ENCODE measurements at regions not wholly inside any gene's neighbourhood (a gene's known extent, or its start where the extent isn't known, plus 50 kb on each side); places are given as distances from the start of the nearest gene placed in this dataset.
"Not testable (repeated sequence)": the region's sequence is repeated elsewhere in the genome, so short reads cannot be mapped to it uniquely, and the experiment has no call there.

GRCh38 chr4:178966644-178967043 is 1524.4 kb upstream of the AGA start:
- no peak for DNase-seq (ENCODE audit: low read depth in 2 of 2)

- no peak for DNase-seq (ENCODE audit: low read depth in 2 of 2)
Measured at GRCh38 chr4:178970433-178971140, 1528.3 kb upstream of the AGA start.

DNA sequence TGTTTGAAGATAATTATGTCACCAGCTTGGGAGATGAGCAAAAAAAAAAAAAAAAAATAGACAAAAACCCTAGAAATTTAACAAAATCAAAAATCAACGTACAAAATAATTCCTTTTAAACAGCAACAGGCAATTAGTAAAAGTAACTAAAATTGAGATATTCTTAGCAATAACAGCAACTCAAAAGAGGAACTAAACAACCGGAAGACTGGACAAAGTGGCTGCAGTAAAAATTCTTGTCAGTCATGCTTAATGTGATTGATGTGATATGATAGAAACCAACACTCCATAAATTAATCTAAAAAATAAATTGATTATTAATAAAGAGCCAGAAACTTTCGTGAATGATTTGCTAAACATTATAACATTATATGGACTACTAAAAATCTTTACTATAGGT is 1534.6 kb upstream of the AGA start:
- DNase-seq (ENCODE audit: low read depth in 2 of 2) = no peak

DNA sequence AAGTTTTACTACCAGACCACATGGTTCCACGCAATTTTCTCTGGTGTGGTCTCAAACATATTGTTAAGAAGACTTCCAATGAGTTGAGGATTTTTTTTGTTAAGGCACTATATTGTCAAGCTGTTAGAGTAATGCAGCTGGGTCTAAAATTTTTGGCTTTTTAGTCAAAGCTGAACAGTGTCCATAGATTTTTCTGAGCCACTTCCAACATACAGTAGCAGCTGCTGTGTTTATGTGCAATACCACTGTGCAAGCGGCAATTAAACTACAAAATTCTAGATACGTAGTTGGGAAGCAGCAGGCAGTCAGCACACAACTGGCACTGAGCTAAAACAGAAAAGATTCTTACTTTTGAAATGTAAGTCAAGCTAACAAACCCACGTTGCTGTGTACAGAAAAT is 1551.1 kb upstream of the AGA start:
- DNase-seq (ENCODE audit: low read depth in 2 of 2) = no peak

DNA sequence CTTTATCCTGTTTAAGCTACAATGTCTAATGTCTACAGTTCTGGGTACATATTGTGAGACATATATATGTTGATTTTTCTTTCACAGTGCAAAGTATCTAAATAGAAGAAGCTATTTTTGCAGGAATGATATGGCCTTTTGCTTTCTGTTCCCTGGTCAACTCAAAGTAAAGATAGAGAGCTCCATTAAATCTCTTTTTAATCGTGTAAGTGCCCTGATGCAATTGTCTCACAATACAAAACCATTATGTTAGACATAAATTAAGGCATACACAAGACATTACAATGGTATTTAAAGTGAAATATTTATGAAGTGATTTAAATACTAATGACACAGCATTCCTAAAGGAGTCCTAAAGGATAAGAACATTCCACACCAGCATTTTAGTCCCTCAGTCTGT is 1559.7 kb upstream of the AGA start:
- no peak for DNase-seq (ENCODE audit: low read depth in 2 of 2)

DNA sequence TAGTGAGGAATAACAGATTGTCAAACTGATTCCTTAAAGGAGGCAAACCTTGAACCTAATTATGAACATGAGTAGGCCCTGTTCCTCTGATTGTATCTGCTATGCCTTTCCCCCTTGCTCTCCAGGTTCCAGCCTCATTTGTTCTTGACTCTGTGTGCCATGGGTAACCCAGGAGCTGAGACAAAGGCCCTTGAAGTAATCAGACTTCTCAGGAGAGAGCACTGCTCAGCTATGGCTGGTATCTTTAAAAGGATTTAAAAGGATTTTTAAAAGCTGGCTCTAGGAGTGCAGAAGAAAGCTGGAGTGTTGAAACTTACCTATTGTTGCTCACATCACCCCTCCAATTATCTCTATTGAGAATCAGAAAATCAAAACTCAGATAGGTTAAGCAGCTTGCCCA is 1565.5 kb upstream of the AGA start:
- no peak for DNase-seq (ENCODE audit: low read depth in 2 of 2)

DNA sequence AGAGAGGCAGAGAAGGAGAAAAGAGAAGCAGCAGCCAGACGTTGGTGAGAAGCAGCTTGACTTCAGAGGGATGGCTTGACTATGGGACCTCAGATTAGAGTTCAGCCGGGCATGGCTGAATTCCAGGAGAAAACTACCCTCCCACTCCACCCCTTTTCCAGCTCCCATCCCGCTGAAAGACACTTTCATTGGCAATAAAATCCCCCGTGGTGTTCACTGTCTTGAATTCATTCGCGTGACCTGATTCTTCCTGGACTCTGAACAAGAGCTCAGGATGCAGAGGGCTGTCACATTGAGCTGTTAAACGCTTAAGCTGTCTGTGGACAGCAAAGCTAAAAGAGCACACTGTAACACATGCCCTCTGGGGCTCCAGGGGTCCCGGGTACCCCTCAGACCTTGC is 1575.3 kb upstream of the AGA start:
- no peak for DNase-seq (ENCODE audit: low read depth in 2 of 2)

DNA sequence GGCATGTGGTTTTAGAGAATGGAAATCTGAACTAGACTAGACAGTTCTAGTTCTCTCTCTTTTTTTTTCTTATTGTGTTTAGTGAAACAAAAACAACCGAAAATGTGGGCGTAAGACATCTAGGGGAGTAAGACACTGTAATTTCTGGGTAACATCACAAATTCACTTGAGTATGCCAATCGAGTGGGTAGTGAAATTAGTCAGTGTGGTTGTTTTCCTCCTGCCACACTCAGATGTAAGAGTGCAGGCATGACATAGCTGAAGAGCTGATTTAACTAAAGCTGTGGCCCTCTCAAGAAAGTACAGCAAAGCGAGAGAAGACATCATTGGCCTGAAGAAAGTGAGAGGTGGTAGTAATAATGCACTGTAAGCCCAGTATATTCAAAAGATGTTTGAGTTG is 1585.3 kb upstream of the AGA start:
- no peak for DNase-seq (ENCODE audit: low read depth in 2 of 2)

GRCh38 chr4:179028321-179028720 is 1586.1 kb upstream of the AGA start:
- DNase-seq (ENCODE audit: low read depth in 2 of 2) = no peak

- no peak for DNase-seq (ENCODE audit: low read depth in 2 of 2)
Measured at GRCh38 chr4:179029683-179030082, 1587.4 kb upstream of the AGA start.

DNA sequence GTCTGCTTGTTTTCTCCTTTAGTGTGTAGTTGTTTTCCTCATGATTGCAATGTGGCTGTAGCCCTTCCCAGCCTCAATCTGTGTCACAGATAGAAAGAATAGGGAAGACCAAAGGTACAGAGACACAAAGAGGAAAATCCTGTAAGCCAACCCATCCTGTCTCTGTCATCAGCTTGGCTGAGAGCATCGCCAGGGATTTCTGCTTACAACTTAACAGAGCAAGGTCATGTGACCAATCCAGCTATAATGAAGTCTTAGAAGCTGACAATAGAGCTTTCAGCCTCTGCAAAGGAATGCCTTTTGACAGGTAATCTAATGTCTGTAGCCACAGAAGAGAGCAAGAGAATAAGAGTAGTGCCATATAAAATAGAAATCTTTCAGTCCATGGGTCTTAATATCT is 1598.0 kb upstream of the AGA start:
- no peak for DNase-seq (ENCODE audit: low read depth in 2 of 2)

GRCh38 chr4:179048839-179049453 is 1606.7 kb upstream of the AGA start:
- no peak for DNase-seq (ENCODE audit: low read depth in 2 of 2)

- no peak for DNase-seq (ENCODE audit: low read depth in 2 of 2)
Measured at GRCh38 chr4:179051206-179051605, 1609.0 kb upstream of the AGA start.

DNA sequence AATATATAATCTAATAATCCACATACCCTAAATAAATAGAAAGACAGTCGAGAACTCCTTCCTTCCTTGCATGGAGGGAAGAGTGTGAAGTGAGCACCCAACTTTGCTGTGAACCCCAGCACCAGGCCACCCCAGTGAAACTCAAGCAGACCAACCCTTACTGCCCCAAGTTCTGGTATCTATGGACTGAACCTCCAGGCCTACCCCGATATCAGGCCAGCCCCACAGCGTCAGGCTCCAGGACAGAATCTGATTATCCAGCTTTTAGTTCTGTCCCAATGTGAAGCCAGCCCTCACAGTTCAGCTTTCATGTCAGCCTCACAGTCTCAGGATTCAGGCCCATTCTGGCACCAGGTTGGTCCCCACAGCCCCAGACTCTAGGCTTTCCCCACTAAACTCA is 1617.2 kb upstream of the AGA start:
- no peak for DNase-seq (ENCODE audit: low read depth in 2 of 2)

DNA sequence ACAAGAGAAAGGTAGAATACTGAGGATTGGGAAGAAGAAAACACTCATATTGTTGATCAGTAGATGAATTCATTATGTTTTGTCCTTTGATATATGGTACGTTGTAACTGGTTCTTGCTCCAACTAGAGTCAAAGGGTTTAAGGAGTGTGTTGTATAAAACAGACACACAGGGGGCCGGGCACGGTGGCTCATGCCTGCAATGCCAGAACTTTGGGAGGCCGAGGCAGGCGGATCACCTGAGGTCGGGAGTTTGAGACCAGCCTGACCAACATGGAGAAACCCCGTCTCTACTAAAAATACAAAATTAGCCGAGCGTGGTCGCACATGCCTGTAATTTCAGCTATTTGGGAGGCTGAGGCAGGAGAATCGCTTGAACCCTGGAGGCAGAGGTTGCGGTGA is 1624.0 kb upstream of the AGA start:
- not testable (repeated sequence) for DNase-seq (ENCODE audit: low read depth in 2 of 2)

DNA sequence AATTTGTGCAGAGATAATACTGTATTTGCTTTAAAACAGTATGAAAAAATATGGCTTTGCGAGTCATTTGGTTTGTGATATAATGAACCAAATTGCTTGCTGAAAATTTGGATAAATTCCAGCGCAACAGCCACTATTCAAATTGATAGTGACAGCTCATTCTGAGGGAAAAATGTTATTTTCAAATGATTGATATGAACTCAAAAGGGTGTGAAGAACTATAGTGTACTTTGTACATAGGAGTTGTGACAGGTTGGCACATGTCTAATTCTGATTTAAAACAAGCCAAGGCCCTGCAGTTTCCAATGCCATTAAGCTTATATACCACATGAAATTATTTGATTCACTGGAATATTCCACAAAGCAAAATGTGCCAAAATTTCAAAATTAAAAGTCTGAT is 1628.9 kb upstream of the AGA start:
- no peak for DNase-seq (ENCODE audit: low read depth in 2 of 2)

DNA sequence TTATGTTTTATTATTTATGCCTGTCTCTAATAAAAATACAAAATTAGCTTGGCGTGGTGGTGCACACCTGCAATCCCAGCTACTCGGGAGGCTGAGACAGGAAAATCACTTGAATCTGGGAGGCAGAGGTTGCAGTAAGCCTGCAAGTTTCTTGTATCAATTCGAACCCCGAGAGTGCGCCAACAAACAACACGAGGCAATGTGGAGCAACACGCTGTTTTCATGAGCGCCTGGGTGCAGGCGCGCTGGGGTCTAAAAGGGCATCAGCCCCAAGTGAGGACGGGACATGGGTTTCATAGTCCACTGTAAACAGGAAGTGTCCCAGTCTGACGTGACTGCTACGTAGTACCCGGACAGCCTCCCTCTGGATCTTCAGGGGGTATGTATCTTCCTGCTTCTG is 1634.6 kb upstream of the AGA start:
- DNase-seq (ENCODE audit: low read depth in 2 of 2) = no peak

GRCh38 chr4:179095585-179096221 is 1653.5 kb upstream of the AGA start:
- no peak for DNase-seq (ENCODE audit: low read depth in 2 of 2)

- no peak for DNase-seq (ENCODE audit: low read depth in 2 of 2)
Measured at GRCh38 chr4:179097741-179098140, 1655.5 kb upstream of the AGA start.

DNA sequence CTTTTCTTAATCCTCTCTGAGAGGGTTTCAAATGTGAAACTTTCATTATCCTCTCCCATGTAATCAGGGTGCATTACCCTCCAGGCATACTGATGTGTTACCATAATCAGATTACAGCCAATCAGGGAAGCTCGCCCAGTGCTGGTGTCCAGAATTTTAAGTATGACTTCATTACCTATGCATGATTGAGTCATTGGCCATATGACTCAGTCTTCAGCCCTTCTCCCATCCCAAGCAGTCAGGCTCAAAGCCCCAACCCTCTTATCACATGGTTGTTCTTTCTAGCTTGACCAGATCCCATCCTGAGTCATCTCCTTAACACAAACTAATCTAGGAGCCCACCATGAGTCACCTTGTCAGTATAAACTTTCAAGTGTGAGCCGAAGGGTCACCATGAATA is 1668.1 kb upstream of the AGA start:
- DNase-seq (ENCODE audit: low read depth in 2 of 2) = no peak

DNA sequence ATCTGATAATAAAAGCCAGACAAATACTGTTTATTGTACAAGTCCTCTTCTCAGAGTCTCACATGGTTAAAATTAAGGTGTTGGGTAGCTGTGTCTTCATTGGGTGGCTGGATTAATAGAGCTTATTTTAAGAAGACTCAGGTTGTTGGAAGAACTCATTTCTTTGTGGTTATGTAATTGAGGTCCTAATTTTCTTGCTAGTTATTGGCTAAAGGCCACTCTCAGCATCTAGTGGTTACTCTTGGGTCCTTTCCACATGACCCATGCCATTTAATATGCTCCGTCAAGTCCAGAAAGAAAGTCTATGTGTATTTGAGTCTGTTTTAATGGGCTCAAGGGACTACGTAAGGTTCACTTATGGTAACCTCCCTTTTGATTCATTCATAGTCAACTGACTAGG is 1668.6 kb upstream of the AGA start:
- DNase-seq (ENCODE audit: low read depth in 2 of 2) = no peak

- DNase-seq (ENCODE audit: low read depth in 2 of 2) = no peak
Measured at GRCh38 chr4:179112441-179113170, 1670.4 kb upstream of the AGA start.

DNA sequence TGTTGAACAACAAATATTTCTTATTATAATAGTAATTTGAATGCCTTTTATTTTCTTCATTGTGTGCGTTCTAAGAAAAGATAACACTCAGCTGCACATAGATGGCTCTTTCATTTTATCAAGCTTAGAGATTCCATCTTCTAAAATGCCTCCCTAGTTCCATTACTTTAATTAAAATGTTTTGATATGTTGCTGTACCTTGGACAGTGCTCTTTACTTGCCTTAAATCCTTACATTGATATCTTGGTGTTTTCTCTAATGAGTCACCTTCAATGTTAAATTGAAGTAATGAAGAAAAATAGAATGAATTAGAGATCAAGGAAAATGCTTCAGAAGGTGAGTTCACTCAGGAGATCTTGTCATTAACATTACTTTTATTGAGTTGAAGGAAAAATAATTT is 1672.4 kb upstream of the AGA start:
- no peak for DNase-seq (ENCODE audit: low read depth in 2 of 2)

All from stimulated activated CD4-positive, alpha-beta T cell treated with anti-CD3 and anti-CD28 coated beads, Interleukin-1b, Interleukin-23, amount 100 ng/mL, for 4 hours (primary cell).